GM19463 (cell line): ENCODE measurements at regions not wholly inside any gene's neighbourhood (a gene's known extent, or its start where the extent isn't known, plus 50 kb on each side); places are given as distances from the start of the nearest gene placed in this dataset.
"Not testable (repeated sequence)": the region's sequence is repeated elsewhere in the genome, so short reads cannot be mapped to it uniquely, and the experiment has no call there.

Source experiments
- ATAC-seq: cut with Tn5 transposase; IDR thresholded peaks from one replicate; pipeline ENCODE4 v1.9.1; 2021; ENCODE audit warnings: mild to moderate bottlenecking, moderate library complexity; ENCODE audit not compliant: unreplicated experiment

DNA sequence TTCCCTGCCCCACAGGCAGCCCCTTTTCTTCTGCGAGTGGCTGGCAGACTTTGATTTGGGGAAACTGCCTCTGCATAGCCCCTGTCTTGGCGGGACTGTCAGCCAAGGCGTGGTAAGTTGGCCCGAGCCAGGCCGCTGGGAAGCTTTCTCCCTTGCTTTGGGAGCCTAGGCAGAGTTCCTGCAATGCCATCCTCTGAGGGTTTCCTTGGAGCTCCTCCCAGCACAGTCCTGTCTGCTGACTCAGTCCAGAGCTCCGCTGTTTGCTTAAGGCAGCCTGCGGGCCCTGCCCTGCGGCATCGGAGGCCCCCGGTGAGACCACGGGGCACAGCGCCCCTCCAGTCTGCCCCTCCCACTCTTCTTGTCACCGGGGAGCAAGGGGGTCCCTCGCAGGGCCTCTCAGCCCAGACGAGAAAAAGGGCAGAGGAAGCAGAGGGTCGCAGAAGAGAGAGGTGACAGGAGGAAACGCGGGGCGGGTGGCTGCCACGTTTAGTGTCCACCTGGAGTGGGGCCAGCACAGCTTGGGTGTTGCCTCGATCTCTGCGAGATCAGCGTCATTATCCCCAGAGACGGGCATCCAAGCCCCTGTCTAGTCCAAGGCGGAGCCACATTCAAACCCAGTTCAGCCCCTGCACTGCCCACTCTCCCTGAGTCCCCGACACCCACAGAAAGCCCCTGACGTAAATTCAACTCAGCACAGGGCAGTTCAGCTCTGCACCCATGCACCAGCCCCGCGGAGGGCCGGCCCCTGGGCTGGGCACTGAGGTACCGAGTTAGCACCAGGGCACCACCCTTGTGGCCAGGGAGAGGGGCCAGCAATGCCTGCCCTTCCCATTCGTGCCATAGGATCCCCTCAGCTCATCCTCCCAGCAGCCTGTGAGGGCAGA is 59.0 kb upstream of the CHST15 start:
- no peak for ATAC-seq

DNA sequence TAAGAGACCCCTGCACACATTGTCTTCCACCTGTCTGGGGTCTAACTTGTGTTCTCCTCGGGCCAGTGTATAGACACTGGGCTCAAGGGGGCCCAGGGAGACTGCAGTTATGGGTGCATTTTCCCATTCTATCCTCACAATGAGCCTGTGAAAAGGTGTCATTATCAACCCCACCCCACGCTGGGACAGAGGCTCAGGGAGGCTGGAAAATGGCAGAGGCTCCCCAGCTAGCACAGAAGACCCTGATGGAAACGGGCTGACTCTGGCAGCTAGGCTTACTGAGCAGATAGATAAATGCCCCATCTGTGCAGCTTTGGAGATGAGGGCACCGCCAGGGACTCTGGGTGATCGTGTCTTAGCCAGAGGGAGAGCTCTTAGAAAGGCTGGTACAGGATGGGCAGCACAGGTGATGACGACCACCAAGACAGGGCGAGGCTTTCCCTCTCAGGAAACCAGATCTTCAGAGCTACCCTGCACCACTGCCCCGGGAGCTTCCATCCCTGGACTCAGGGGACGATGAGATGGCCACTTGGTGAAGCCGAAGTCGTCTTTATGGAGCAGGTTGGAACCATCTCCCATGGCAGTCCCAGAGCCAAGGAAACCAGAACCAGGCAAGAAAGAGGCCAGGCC is 58.2 kb upstream of the CHST15 start:
- ATAC-seq, result no peak

GRCh38 chr10:124150807-124151417 is 57.5 kb upstream of the CHST15 start:
- no peak for ATAC-seq

DNA sequence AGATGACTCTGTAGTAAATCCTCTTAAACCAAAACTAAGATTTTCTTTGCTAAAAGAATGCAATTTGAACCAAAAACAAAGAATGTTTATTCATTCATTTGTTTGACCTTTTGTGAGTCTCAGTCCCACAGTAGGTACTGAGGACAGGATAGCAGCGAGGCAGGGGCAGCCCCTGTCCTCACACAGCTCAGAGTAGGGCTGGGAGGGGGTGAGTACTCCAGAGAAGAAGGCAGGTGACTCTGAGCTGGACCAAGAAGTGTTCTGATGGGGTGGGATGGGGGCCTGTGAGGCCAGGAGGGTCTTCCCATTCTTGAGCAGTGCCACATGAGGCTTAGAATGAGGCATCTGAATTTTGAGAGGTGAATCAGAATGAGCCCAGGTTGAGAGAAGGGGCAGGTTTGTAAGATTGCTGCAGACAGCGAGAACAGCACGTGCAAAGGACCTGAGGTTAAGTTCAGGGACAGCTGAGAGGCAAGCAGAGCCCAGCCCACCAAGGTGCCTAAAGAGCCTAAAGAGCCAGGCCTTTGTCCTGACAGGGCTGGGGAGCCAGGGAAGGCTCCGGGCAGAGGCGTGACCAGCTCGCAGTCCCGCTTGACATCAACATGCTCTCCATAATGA is 56.9 kb upstream of the CHST15 start:
- ATAC-seq, result no peak

- no peak for ATAC-seq
These were observed 56.0 kb upstream of the CHST15 start for GRCh38 chr10:124149189-124150042.

DNA sequence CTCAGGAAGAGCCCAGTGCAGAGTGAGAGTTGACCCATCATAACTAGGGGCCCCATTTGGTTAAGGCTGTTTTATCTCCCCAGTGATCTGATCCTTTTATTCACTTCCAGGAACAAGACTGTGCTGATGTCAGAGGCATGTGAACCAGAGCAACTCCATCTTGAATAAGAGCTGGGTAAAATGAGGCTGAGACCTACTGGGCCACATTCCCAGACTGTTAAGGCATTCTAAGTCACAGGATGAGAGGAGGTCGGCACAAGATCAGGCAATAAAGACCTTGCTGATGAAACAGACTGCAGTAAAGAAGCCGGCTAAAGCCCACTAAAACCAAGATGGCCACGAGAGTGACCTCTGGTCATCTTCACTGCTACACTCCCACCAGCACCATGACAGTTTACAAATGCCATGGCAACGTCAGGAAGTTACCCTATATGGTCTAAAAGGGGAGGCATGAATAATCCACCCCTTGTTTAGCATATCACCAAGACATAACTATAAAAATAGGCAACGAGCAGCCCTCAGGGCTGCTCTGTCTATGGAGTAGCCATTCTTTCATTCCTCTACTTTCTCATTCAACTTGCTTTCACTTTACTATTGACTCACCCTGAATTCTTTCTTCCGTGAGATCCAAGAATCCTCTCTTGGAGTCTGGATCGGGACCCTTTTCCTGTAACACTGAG is 55.3 kb upstream of the CHST15 start:
- not testable (repeated sequence) for ATAC-seq

GRCh38 chr10:124146483-124146882 is 53.1 kb upstream of the CHST15 start:
- no peak for ATAC-seq

DNA sequence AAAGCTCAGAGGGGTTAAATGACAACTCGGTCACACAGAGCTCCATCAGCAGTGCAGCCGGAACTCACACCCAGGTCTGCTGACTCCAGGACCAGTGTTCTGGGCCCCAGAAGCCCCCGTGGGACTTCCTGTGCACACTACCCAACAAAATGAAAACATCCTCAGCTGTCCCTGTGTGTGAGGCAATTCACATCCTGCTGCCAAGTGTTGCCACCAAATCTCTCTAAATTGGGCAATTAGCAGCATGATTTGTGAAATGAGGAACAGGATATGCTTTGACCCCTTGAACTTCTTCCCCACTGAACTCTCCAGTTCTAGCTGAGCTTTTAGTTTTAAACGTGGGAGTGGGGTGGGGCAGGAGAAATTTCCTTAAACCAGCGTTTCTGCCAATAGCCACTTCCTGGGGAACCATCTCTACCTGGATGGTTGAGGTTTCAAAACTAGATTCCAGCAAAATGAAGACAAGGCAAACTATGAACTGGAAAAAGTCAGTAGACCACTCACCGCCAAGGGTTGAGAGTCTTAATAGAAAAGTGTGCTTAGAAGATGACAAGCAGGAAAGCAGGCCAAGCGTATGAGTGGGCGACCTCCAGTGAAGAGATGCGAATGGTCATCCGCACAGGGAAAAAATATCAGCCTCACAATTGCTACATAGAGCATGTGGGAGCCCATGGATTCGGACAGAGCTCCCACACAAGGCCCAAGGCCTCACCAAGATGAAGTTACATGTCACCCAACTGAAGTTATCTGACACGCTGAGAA is 51.9 kb upstream of the CHST15 start:
- no peak for ATAC-seq

DNA sequence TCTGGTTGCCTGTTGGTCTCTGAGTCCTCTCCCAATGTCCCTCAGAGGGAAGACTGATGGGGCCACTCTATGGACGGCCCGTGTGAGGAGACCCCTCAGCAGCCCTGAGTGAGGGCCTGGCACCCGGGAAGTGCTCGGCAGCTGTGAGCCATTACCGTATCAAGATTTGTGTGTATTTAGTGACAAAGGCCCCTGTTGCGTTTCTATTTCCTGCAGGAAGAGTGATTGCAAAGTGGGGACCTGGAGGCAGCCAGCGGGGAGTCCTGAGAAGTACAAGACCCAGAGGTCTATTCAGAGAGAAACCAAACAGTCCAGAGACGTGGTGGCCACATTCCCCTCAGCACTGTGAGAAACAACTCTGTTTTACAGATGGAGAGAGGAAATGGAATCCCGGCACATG is 51.1 kb upstream of the CHST15 start:
- no peak for ATAC-seq

DNA sequence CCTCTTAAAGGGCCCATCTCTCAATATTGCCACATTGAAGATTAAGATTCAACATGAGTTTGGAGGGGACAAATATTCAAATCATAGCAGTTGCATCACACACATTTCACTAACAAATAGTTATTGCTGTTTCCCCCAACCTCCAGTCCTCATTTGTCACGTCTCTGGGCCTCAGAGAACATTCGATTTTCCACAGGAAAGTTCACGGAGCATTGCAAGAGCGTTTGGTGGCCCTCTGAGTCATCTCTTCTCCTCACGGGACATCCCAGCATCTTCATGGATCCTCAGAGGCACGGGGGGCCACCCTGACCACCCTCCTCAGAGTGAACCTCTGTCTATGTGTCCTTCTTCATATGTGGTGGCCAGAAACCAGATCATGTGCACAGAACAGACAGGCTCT is 50.3 kb upstream of the CHST15 start:
- no peak for ATAC-seq
